OCI-LY1 (cell line): ENCODE measurements at regions not wholly inside any gene's neighbourhood (a gene's known extent, or its start where the extent isn't known, plus 50 kb on each side); places are given as distances from the start of the nearest gene placed in this dataset.

Experiments
- H2AFZ ChIP-seq: fragments of 200-600 bp; sonication (generic), shearing (Covaris generic); 2 replicates; pipeline ENCODE4 v1.6.0; 2014; ENCODE audit warnings: antibody characterized with exemption, mild to moderate bottlenecking, low read length
- H3F3A ChIP-seq: fragments of 200-600 bp; sonication (generic), shearing (Covaris generic); 2 replicates; pipeline ENCODE4 v1.6.0; 2014; ENCODE audit warnings: mild to moderate bottlenecking, antibody characterized with exemption, low read length, moderate library complexity; ENCODE audit not compliant: insufficient read depth
- H3K27ac ChIP-seq: fragments of 200-600 bp; sonication (generic); 2 replicates; pipeline ENCODE4 v1.5.1; 2014; ENCODE audit warnings: low read length, mixed run types, mild to moderate bottlenecking, low read depth; ENCODE audit not compliant: poor library complexity, severe bottlenecking
- H3K27me3 ChIP-seq: fragments of 200-600 bp; sonication (generic); 2 replicates; pipeline ENCODE4 v1.6.0; 2014; ENCODE audit warnings: antibody characterized with exemption, mild to moderate bottlenecking, low read length, moderate library complexity; ENCODE audit not compliant: insufficient read depth
- H3K36me3 ChIP-seq: fragments of 200-600 bp; sonication (generic); 2 replicates; pipeline ENCODE4 v1.6.1; 2014; ENCODE audit warnings: mild to moderate bottlenecking, antibody characterized with exemption, low read length, moderate library complexity, mixed read lengths; ENCODE audit not compliant: insufficient read depth
- H3K4me1 ChIP-seq: fragments of 200-600 bp; sonication (generic); 2 replicates; pipeline ENCODE4 v1.5.1; 2014; ENCODE audit warnings: mild to moderate bottlenecking, low read length, moderate library complexity; ENCODE audit not compliant: insufficient read depth, severe bottlenecking
- H3K4me2 ChIP-seq: fragments of 200-600 bp; sonication (generic), shearing (Covaris generic); 2 replicates; pipeline ENCODE4 v1.6.1; 2014; ENCODE audit warnings: low read length
- H3K4me3 ChIP-seq: fragments of 200-600 bp; sonication (generic); 2 replicates; pipeline ENCODE4 v1.5.1; 2014; ENCODE audit warnings: low read length, low read depth, mild to moderate bottlenecking, mixed read lengths; ENCODE audit not compliant: poor library complexity, severe bottlenecking
- H3K79me2 ChIP-seq: fragments of 200-600 bp; shearing (Covaris generic); 2 replicates; pipeline ENCODE4 v1.6.1; 2016; ENCODE audit warnings: mixed run types, low read length, mixed read lengths; ENCODE audit not compliant: insufficient read depth
- H3K9ac ChIP-seq: fragments of 200-600 bp; sonication (generic), shearing (Covaris generic); 2 replicates; pipeline ENCODE4 v1.6.1; 2014; ENCODE audit warnings: mild to moderate bottlenecking, low read length, mixed read lengths
- H3K9me2 ChIP-seq: fragments of 200-600 bp; sonication (generic), shearing (Covaris generic); 2 replicates; pipeline ENCODE4 v1.6.1; 2014; ENCODE audit warnings: low read depth, mild to moderate bottlenecking, low read length, mixed read lengths
- H3K9me3 ChIP-seq: fragments of 200-600 bp; shearing (Covaris generic); 2 replicates; pipeline ENCODE4 v1.6.1; 2014; ENCODE audit warnings: low read length, mixed read lengths
- H4K20me1 ChIP-seq: fragments of 200-600 bp; sonication (generic), shearing (Covaris generic); 2 replicates; pipeline ENCODE4 v1.6.0; 2016; ENCODE audit warnings: mild to moderate bottlenecking, low read length; ENCODE audit not compliant: insufficient read depth
- EZH2 ChIP-seq: fragments of 200-600 bp; sonication (generic), shearing (Covaris generic); IDR thresholded peaks from 2 replicates; pipeline ENCODE4 v1.8.0; 2017; ENCODE audit warnings: borderline replicate concordance, mixed run types, mild to moderate bottlenecking, antibody characterized with exemption, low read length, moderate library complexity, mixed read lengths
- TF ChIP-seq, protein P1 (sequence below): fragments of 200-600 bp; sonication (generic), shearing (Covaris generic); IDR thresholded peaks from 2 replicates; pipeline ENCODE4 v1.5.1; 2017; ENCODE audit warnings: mild to moderate bottlenecking, antibody characterized with exemption, low read length, moderate library complexity, mixed read lengths

GRCh38 chr21:28266061-28266460, 726.6 kb downstream of the LTN1 start:
- no peak overlapping the region for H3K9ac ChIP-seq
- H3K9me2 ChIP-seq, result no peaks in the 10 kb centered on the region; the same call in 1 of the 2 replicates

GRCh38 chr21:28263974-28264373, 728.7 kb downstream of the LTN1 start:
- Histone ChIP-seq H3K9ac (no peak overlapping the region), H4K20me1 (no peaks in the 10 kb centered on the region), H3K27me3 (no peaks in the 10 kb centered on the region), H3K4me1 (no peaks in the 10 kb centered on the region), H2AFZ (no peak overlapping the region), H3K4me2 (no peak overlapping the region), H3K4me3 (no peak overlapping the region), H3K36me3 (no peaks in the 10 kb centered on the region), H3K9me3 (no peaks in the 10 kb centered on the region), H3K27ac (no peak overlapping the region), H3K9me2 (no peaks in the 10 kb centered on the region; the same call in 1 of the 2 replicates), H3K79me2 (no peaks in the 10 kb centered on the region), H3F3A (no peaks in the 10 kb centered on the region)
- TF ChIP-seq, protein P1, sequence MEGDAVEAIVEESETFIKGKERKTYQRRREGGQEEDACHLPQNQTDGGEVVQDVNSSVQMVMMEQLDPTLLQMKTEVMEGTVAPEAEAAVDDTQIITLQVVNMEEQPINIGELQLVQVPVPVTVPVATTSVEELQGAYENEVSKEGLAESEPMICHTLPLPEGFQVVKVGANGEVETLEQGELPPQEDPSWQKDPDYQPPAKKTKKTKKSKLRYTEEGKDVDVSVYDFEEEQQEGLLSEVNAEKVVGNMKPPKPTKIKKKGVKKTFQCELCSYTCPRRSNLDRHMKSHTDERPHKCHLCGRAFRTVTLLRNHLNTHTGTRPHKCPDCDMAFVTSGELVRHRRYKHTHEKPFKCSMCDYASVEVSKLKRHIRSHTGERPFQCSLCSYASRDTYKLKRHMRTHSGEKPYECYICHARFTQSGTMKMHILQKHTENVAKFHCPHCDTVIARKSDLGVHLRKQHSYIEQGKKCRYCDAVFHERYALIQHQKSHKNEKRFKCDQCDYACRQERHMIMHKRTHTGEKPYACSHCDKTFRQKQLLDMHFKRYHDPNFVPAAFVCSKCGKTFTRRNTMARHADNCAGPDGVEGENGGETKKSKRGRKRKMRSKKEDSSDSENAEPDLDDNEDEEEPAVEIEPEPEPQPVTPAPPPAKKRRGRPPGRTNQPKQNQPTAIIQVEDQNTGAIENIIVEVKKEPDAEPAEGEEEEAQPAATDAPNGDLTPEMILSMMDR, result no peak
- TF ChIP-seq EZH2, result no peak

More at GRCh38 chr21:28266061-28266460, 726.6 kb downstream of the LTN1 start:
- H3K27ac ChIP-seq, result no peak overlapping the region
- no peaks in the 10 kb centered on the region for H3K4me1 ChIP-seq
- no peaks in the 10 kb centered on the region for H3K79me2 ChIP-seq
- no peak overlapping the region for H3K4me3 ChIP-seq
- no peaks in the 10 kb centered on the region for H3K27me3 ChIP-seq
- no peak overlapping the region for H3K4me2 ChIP-seq
- no peaks in the 10 kb centered on the region for H4K20me1 ChIP-seq
- no peak overlapping the region for H2AFZ ChIP-seq
- H3K9me3 ChIP-seq, result no peaks in the 10 kb centered on the region
- no peaks in the 10 kb centered on the region for H3K36me3 ChIP-seq
- no peaks in the 10 kb centered on the region for H3F3A ChIP-seq
- TF ChIP-seq EZH2, result no peak
- TF ChIP-seq, protein P1, result no peak

GRCh38 chr21:28261298-28261697, 731.4 kb downstream of the LTN1 start:
- no peak overlapping the region for H3K27ac ChIP-seq
- no peak overlapping the region for H3K9ac ChIP-seq
- no peak for TF ChIP-seq EZH2
- TF ChIP-seq, protein P1, result no peak
- no peak overlapping the region for H3K4me3 ChIP-seq
- no peaks in the 10 kb centered on the region; the same call in 1 of the 2 replicates for H3K9me2 ChIP-seq
- no peak overlapping the region for H3K4me2 ChIP-seq
- no peaks in the 10 kb centered on the region for H3K79me2 ChIP-seq
- H3K27me3 ChIP-seq, result no peaks in the 10 kb centered on the region
- no peaks in the 10 kb centered on the region for H3K9me3 ChIP-seq
- H2AFZ ChIP-seq, result no peak overlapping the region
- H3K4me1 ChIP-seq, result no peaks in the 10 kb centered on the region
- no peaks in the 10 kb centered on the region for H4K20me1 ChIP-seq
- no peaks in the 10 kb centered on the region for H3F3A ChIP-seq
- H3K36me3 ChIP-seq, result no peaks in the 10 kb centered on the region
